DND-41 (cell line): ENCODE measurements at regions not wholly inside any gene's neighbourhood (a gene's known extent, or its start where the extent isn't known, plus 50 kb on each side); places are given as distances from the start of the nearest gene placed in this dataset.

Source experiments
- ATAC-seq: fragments of 200-7000 bp; cut with Tn5 transposase; 3 replicates; pipeline ENCODE4 v1.9.1; 2021; ENCODE audit warnings: low read depth; ENCODE audit not compliant: insufficient read depth
- DNase-seq: peaks from one replicate; pipeline ENCODE4 v3.0.0-alpha.2; 2020
- H2AFZ ChIP-seq: 2 replicates; pipeline ENCODE4 v1.6.0; 2012; ENCODE audit warnings: low read depth, low read length
- H3K27ac ChIP-seq: 2 replicates; pipeline ENCODE4 v1.5.1; 2012; ENCODE audit warnings: low read length, inconsistent platforms
- H3K27me3 ChIP-seq: fragments of 200-600 bp; sonication (generic); 2 replicates; pipeline ENCODE4 v1.6.0; 2012; ENCODE audit warnings: low read length, mild to moderate bottlenecking, inconsistent platforms; ENCODE audit not compliant: insufficient read depth, poor library complexity
- H3K36me3 ChIP-seq: 2 replicates; pipeline ENCODE4 v1.5.1; 2012; ENCODE audit warnings: low read length, inconsistent platforms; ENCODE audit not compliant: insufficient read depth
- H3K4me1 ChIP-seq: 2 replicates; pipeline ENCODE4 v1.5.1; 2012; ENCODE audit warnings: mild to moderate bottlenecking, low read length; ENCODE audit not compliant: insufficient read depth
- H3K4me2 ChIP-seq: 2 replicates; pipeline ENCODE4 v1.6.0; 2012; ENCODE audit warnings: mild to moderate bottlenecking, moderate library complexity, low read length, inconsistent platforms; ENCODE audit not compliant: insufficient read depth
- H3K4me3 ChIP-seq, 2 experiments: fragments of 200-600 bp in 1 of 2; shearing (Covaris generic) in 1 of 2; 2 replicates each; pipeline ENCODE4 v1.5.1; 2012 to 2016; ENCODE audit warnings: inconsistent platforms in 2 of 2, low read length in 2 of 2, mild to moderate bottlenecking in 2 of 2, low read depth in 1 of 2, moderate library complexity in 1 of 2
- H3K79me2 ChIP-seq: 2 replicates; pipeline ENCODE4 v1.6.0; 2012; ENCODE audit warnings: low read length, inconsistent platforms; ENCODE audit not compliant: insufficient read depth
- H3K9ac ChIP-seq: 2 replicates; pipeline ENCODE4 v1.6.0; 2012; ENCODE audit warnings: low read depth, mild to moderate bottlenecking, inconsistent platforms, low read length, moderate library complexity
- H3K9me3 ChIP-seq: 2 replicates; pipeline ENCODE4 v1.5.1; 2012; ENCODE audit warnings: low read length, moderate library complexity, mild to moderate bottlenecking, inconsistent platforms; ENCODE audit not compliant: insufficient read depth, severe bottlenecking
- H4K20me1 ChIP-seq: 2 replicates; pipeline ENCODE4 v1.6.0; 2012; ENCODE audit warnings: low read length; ENCODE audit not compliant: insufficient read depth
- EZH2 ChIP-seq: IDR thresholded peaks from 3 replicates; pipeline ENCODE4 v1.6.1; 2012; ENCODE audit warnings: borderline replicate concordance, low read depth, mild to moderate bottlenecking, moderate library complexity, low read length, inconsistent platforms; ENCODE audit not compliant: severe bottlenecking
- TF ChIP-seq, protein P1 (sequence below): IDR thresholded peaks from 2 replicates; pipeline ENCODE4 v1.5.1; 2012; ENCODE audit warnings: borderline replicate concordance, low read length, moderate library complexity, mild to moderate bottlenecking; ENCODE audit not compliant: poor library complexity, severe bottlenecking; ENCODE audit errors: extremely low read depth

DNA sequence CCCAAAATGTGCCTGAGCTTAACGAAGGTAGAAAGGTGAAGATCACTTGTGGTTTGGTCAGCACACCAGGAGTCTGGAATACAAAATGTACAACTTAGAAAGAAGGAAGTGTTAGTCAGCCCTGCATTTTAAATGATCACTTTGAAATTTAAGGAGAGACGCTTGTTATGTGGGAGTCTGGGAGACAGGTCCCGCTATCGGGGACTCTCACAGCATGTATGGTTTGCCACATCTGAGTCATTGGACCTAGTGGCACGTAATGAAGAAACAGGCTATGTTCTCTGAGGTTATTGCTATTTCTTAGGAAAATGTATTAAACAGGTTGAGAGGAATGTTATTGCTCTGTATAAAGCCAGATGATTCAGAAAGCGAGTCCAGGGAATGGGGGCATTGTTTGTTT, 2362.5 kb upstream of the WWC1 start:
- Histone ChIP-seq H2AFZ (no peak overlapping the region), H3K36me3 (no peaks in the 10 kb centered on the region), H3K27me3 (no peaks in the 10 kb centered on the region), H3K9ac (no peak overlapping the region), H4K20me1 (no peaks in the 10 kb centered on the region), H3K9me3 (peaks cover 7% of the 10 kb centered on the region), H3K79me2 (no peaks in the 10 kb centered on the region), H3K4me1 (0 out of 2 replicates have a peak, but pooled peaks cover 2% of the 10 kb centered on the region), H3K4me3 (no peak overlapping the region), H3K27ac (no peak overlapping the region), H3K4me2 (no peak overlapping the region)
- no peak for TF ChIP-seq EZH2
- TF ChIP-seq, protein P1, sequence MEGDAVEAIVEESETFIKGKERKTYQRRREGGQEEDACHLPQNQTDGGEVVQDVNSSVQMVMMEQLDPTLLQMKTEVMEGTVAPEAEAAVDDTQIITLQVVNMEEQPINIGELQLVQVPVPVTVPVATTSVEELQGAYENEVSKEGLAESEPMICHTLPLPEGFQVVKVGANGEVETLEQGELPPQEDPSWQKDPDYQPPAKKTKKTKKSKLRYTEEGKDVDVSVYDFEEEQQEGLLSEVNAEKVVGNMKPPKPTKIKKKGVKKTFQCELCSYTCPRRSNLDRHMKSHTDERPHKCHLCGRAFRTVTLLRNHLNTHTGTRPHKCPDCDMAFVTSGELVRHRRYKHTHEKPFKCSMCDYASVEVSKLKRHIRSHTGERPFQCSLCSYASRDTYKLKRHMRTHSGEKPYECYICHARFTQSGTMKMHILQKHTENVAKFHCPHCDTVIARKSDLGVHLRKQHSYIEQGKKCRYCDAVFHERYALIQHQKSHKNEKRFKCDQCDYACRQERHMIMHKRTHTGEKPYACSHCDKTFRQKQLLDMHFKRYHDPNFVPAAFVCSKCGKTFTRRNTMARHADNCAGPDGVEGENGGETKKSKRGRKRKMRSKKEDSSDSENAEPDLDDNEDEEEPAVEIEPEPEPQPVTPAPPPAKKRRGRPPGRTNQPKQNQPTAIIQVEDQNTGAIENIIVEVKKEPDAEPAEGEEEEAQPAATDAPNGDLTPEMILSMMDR: no peak
- ATAC-seq (no peak), DNase-seq (no peak)

DNA sequence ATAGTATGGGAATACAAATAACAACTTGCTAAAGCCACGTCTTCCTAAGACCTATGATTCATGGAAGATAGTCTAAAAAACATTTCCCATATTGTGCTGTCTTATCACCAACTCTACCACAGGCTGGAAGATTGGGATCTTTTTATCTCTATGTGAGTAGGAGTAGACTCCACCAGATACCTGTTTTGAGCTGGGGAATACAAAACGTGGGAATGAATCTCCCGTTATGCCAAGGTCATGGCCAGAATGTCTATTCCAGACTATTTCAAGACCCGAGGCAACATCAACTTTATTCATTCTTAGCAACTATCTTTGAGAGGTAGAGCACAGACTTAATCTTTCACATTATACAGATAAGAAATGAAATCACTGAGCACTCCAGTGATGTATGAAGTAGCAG, 2350.9 kb upstream of the WWC1 start:
- no peak for ATAC-seq
- Histone ChIP-seq H3K9ac (no peak overlapping the region), H3K4me2 (no peak overlapping the region), H3K27me3 (no peaks in the 10 kb centered on the region), H4K20me1 (no peaks in the 10 kb centered on the region), H3K9me3 (no peaks in the 10 kb centered on the region), H3K36me3 (no peaks in the 10 kb centered on the region), H2AFZ (no peak overlapping the region), H3K27ac (no peak overlapping the region), H3K4me3 (no peak overlapping the region), H3K4me1 (no peaks in the 10 kb centered on the region), H3K79me2 (no peaks in the 10 kb centered on the region)
- no peak for DNase-seq
- TF ChIP-seq EZH2: no peak
- TF ChIP-seq, protein P1: no peak

DNA sequence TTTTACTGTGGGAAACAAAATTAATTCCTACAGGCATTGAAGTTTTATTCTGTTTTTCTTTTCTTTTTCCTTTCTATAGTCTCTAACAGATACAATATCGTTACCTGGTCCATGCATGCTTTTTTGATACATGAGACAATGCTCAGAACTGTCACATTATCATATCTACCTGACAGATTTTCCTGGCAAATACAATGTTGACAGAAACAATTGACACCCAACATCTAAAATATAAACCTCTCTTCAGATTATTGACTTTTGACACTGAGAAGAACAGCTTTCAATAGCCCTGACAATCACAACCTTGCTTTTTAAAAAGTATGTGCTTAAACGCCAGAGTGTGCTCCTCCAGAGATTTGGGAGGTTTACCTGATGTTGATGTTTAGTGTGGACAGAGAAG, 2334.6 kb upstream of the WWC1 start:
- H4K20me1 ChIP-seq: no peaks in the 10 kb centered on the region
- no peak for ATAC-seq
- no peaks in the 10 kb centered on the region for H3K36me3 ChIP-seq
- H2AFZ ChIP-seq: no peak overlapping the region
- H3K27me3 ChIP-seq: no peaks in the 10 kb centered on the region
- H3K9me3 ChIP-seq: no peaks in the 10 kb centered on the region
- no peaks in the 10 kb centered on the region for H3K79me2 ChIP-seq
- no peak overlapping the region for H3K4me3 ChIP-seq
- H3K9ac ChIP-seq: no peak overlapping the region
- H3K4me1 ChIP-seq: no peaks in the 10 kb centered on the region
- DNase-seq: no peak
- no peak overlapping the region for H3K4me2 ChIP-seq
- no peak for TF ChIP-seq EZH2
- TF ChIP-seq, protein P1: no peak
- no peak overlapping the region for H3K27ac ChIP-seq

DNA sequence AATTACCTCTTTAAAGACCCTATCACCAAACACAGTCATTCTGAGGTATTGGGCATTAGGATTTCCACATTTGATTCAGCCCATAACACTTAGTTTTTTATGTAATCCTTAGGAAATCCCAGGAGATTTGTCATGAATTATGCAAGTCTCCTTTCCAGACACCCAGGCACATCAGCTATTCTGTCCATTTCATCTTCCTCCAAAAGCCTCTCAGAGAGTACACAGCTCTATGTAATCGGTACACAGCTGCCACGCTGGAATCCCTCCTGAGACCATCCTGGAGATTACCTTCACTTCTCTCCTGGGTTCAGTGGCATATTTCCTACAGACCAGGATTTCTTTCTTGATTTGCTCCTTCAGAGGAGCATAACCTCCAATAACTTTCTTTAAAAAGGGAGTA, 2309.8 kb upstream of the WWC1 start:
- Histone ChIP-seq H3K9me3 (peaks cover 3% of the 10 kb centered on the region), H3K27me3 (no peaks in the 10 kb centered on the region), H4K20me1 (no peaks in the 10 kb centered on the region), H3K36me3 (no peaks in the 10 kb centered on the region), H3K4me1 (no peaks in the 10 kb centered on the region), H3K27ac (no peak overlapping the region), H3K4me2 (no peak overlapping the region), H3K4me3 (no peak overlapping the region), H3K79me2 (no peaks in the 10 kb centered on the region), H3K9ac (no peak overlapping the region), H2AFZ (no peak overlapping the region)
- no peak for ATAC-seq
- TF ChIP-seq, protein P1: no peak
- TF ChIP-seq EZH2: no peak
- DNase-seq: no peak
